ENCODE measurements at regions not wholly inside any gene's neighbourhood (a gene's known extent, or its start where the extent isn't known, plus 50 kb on each side); places are given as distances from the start of the nearest gene placed in this dataset.

- H3K9me3 Mint-ChIP-seq, result peaks cover 1% of the 10 kb centered on the region
- no peaks in the 10 kb centered on the region for H3K27me3 Mint-ChIP-seq
- intact Hi-C loops (cut with micrococcal nuclease), result no loop called here
- DNase-seq (no peak), ATAC-seq (ENCODE audit: low read depth) (no peak)
- no peaks in the 10 kb centered on the region for H3K36me3 Mint-ChIP-seq (ENCODE audit: low read depth)
- no peak for TF ChIP-seq CTCF (IDR thresholded peaks at IDR 0.05)
- ChIA-PET POLR2A (no interaction called here), CTCF (no interaction called here)
- H3K4me1 Mint-ChIP-seq, result no peaks in the 10 kb centered on the region
- no peak overlapping the region for H3K27ac Mint-ChIP-seq
- no peak overlapping the region for H3K4me3 Mint-ChIP-seq
These were observed 94.8 kb downstream of the PTCHD4 start for GRCh38 chr6:48016020-48016755.

GRCh38 chr6:47992809-47993208 lies 118.2 kb downstream of the PTCHD4 start:
- intact Hi-C loops (cut with micrococcal nuclease), result no loop called here
- no peaks in the 10 kb centered on the region for H3K27me3 Mint-ChIP-seq
- H3K4me1 Mint-ChIP-seq, result no peaks in the 10 kb centered on the region
- no peak for TF ChIP-seq CTCF (IDR thresholded peaks at IDR 0.05)
- no peak for DNase-seq
- CTCF ChIA-PET, result no interaction called here
- no peak overlapping the region for H3K4me3 Mint-ChIP-seq
- H3K9me3 Mint-ChIP-seq, result peaks cover 2% of the 10 kb centered on the region
- POLR2A ChIA-PET, result no interaction called here
- no peaks in the 10 kb centered on the region for H3K36me3 Mint-ChIP-seq (ENCODE audit: low read depth)
- H3K27ac Mint-ChIP-seq, result no peak overlapping the region
- no peak for ATAC-seq (ENCODE audit: low read depth)

DNA sequence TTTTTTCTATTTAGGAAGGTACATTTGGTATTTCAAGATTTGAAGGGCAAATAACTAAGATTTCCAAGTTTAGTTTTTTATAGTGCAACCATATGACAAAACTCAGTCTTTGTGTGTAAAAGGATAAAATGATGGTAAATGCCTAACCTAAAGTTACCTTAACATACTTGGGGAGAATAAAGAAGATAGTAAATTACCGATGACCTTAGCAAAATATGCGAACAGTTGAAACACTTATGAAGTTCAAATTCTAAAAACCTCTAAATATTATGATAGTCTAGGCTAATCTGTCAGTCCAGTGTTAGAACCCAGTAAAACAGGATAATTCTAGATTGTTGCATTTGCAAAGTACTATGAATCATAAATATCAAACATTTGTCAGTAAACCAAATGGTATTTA lies 127.5 kb downstream of the PTCHD4 start:
- H3K27ac Mint-ChIP-seq, result no peak overlapping the region
- DNase-seq (no peak), ATAC-seq (ENCODE audit: low read depth) (no peak)
- H3K4me1 Mint-ChIP-seq, result no peaks in the 10 kb centered on the region
- no peaks in the 10 kb centered on the region for H3K36me3 Mint-ChIP-seq (ENCODE audit: low read depth)
- no peak overlapping the region for H3K4me3 Mint-ChIP-seq
- POLR2A ChIA-PET, result no interaction called here
- TF ChIP-seq CTCF (IDR thresholded peaks at IDR 0.05), result no peak
- H3K27me3 Mint-ChIP-seq, result no peaks in the 10 kb centered on the region
- intact Hi-C loops (cut with micrococcal nuclease), result no loop called here
- no peaks in the 10 kb centered on the region for H3K9me3 Mint-ChIP-seq
- CTCF ChIA-PET, result no interaction called here

GRCh38 chr6:47977314-47977713 lies 133.7 kb downstream of the PTCHD4 start:
- ATAC-seq (ENCODE audit: low read depth) (no peak), DNase-seq (no peak)
- no peaks in the 10 kb centered on the region for H3K9me3 Mint-ChIP-seq
- H3K27ac Mint-ChIP-seq, result no peak overlapping the region
- H3K36me3 Mint-ChIP-seq (ENCODE audit: low read depth), result no peaks in the 10 kb centered on the region
- ChIA-PET CTCF (no interaction called here), POLR2A (no interaction called here)
- H3K4me3 Mint-ChIP-seq, result no peak overlapping the region
- intact Hi-C loops (cut with micrococcal nuclease), result no loop called here
- TF ChIP-seq CTCF (IDR thresholded peaks at IDR 0.05), result no peak
- no peaks in the 10 kb centered on the region for H3K27me3 Mint-ChIP-seq
- no peaks in the 10 kb centered on the region for H3K4me1 Mint-ChIP-seq

- H3K27me3 Mint-ChIP-seq, result no peaks in the 10 kb centered on the region
- H3K9me3 Mint-ChIP-seq, result no peaks in the 10 kb centered on the region
- ATAC-seq (ENCODE audit: low read depth) (no peak), DNase-seq (no peak)
- ChIA-PET POLR2A (no interaction called here), CTCF (no interaction called here)
- no peaks in the 10 kb centered on the region for H3K4me1 Mint-ChIP-seq
- intact Hi-C loops (cut with micrococcal nuclease), result no loop called here
- H3K4me3 Mint-ChIP-seq, result no peak overlapping the region
- no peaks in the 10 kb centered on the region for H3K36me3 Mint-ChIP-seq (ENCODE audit: low read depth)
- no peak overlapping the region for H3K27ac Mint-ChIP-seq
- no peak for TF ChIP-seq CTCF (IDR thresholded peaks at IDR 0.05)
These were observed 136.9 kb downstream of the PTCHD4 start for GRCh38 chr6:47974106-47974505.

Measured in activated B cell treated with CpG ODN at 0.5 μM for 24 hours (primary cell).